K562 (cell line): ENCODE measurements at regions not wholly inside any gene's neighbourhood (a gene's known extent, or its start where the extent isn't known, plus 50 kb on each side); places are given as distances from the start of the nearest gene placed in this dataset.

Experiments
- ATAC-seq: fragments of 200-7000 bp; cut with Tn5 transposase; 3 replicates; pipeline ENCODE4 v1.9.1; 2020; ENCODE audit warnings: moderate library complexity
- BruUV-seq: library from RNA; stranded (reverse); fragments of 400-500 nt; replicated peaks from 2 replicates; lab custom pipeline; 2021; lab: Mats Ljungman, UMichigan
- CTCF ChIA-PET: fragments of 300-600 bp; formaldehyde crosslinking; extraction: SDS; loops from one replicate; lab custom pipeline; 2021; ENCODE audit warnings: low intra/inter-chr PET ratio; lab: Yijun Ruan, JAX
- POLR2A ChIA-PET: fragments of 300-600, 350-650 bp; sonication (Branson Sonifier 250); formaldehyde crosslinking; extraction: SDS; loops from one replicate; lab custom pipeline; 2021; ENCODE audit warnings: antibody characterized with exemption, inconsistent platforms; lab: Yijun Ruan, JAX
- DNase-seq, 4 experiments: peaks; one replicate each; pipeline versions ENCODE4 v3.0.0 to v3.0.0-alpha.2; 2011 to 2018; ENCODE audit warnings: low spot score in 3 of 4, mixed read lengths in 3 of 4; ENCODE audit errors: extremely low read depth in 1 of 4
- FAIRE-seq: peaks from 2 replicates; lab custom pipeline; 2011; peaks lifted over from hg19 to GRCh38; lab: Jason Lieb, UNC
- H2AFZ ChIP-seq: 2 replicates; pipeline ENCODE4 v1.6.0; 2011; ENCODE audit warnings: low read depth, low read length, control low read depth, inconsistent platforms
- H3K27ac ChIP-seq: fragments of 200-600 bp; 3 replicates; pipeline ENCODE4 v1.8.0; 2011; ENCODE audit warnings: low read depth, mild to moderate bottlenecking, control low read depth, inconsistent platforms, low read length, moderate library complexity, mixed read lengths; ENCODE audit errors: extremely low read depth
- H3K27me3 ChIP-seq, 2 experiments: fragments of 300-600 bp in 1 of 2; 2 replicates in 1 of 2; 3 replicates in 1 of 2; pipeline versions ENCODE4 v1.6.0 to v1.8.0; 2011; ENCODE audit warnings: inconsistent platforms in 2 of 2, low read length in 2 of 2, mild to moderate bottlenecking in 1 of 2, mixed read lengths in 1 of 2, moderate library complexity in 1 of 2; ENCODE audit not compliant: control insufficient read depth in 2 of 2, insufficient read depth in 2 of 2
- H3K36me3 ChIP-seq: fragments of 300-600 bp; 3 replicates; pipeline ENCODE4 v1.8.0; 2011; ENCODE audit warnings: mild to moderate bottlenecking, low read length, inconsistent platforms; ENCODE audit not compliant: control insufficient read depth, insufficient read depth
- H3K4me1 ChIP-seq, 2 experiments: fragments of 200-600 bp in 1 of 2; replicated peaks in 1 of 2; 2 replicates in 1 of 2; 3 replicates in 1 of 2; pipeline versions ENCODE4 v1.5.1 to v1.8.0; 2011; ENCODE audit warnings: inconsistent platforms in 2 of 2, low read length in 2 of 2, mild to moderate bottlenecking in 1 of 2, mixed read lengths in 1 of 2, moderate library complexity in 1 of 2; ENCODE audit not compliant: control insufficient read depth in 2 of 2, insufficient read depth in 2 of 2
- H3K4me2 ChIP-seq: 2 replicates; pipeline ENCODE4 v1.6.1; 2011; ENCODE audit warnings: low read length, control low read depth, inconsistent platforms, mixed read lengths; ENCODE audit not compliant: insufficient read depth
- H3K4me3 ChIP-seq: fragments of 200-600 bp; sonication (generic), shearing (Covaris generic); 2 replicates; pipeline ENCODE4 v1.5.1; 2016; ENCODE audit warnings: control low read depth, inconsistent platforms
- H3K79me2 ChIP-seq: fragments of 200-600 bp; 3 replicates; pipeline ENCODE4 v1.8.0; 2011; ENCODE audit warnings: low read length, inconsistent platforms; ENCODE audit not compliant: control insufficient read depth, insufficient read depth
- H3K9ac ChIP-seq, 2 experiments: 2 replicates each; pipeline versions ENCODE4 v1.6.0 to v1.6.1; 2011; ENCODE audit warnings: low read depth in 2 of 2, low read length in 2 of 2, control low read depth in 1 of 2, inconsistent platforms in 1 of 2, mild to moderate bottlenecking in 1 of 2, mixed read lengths in 1 of 2; ENCODE audit not compliant: insufficient read depth in 1 of 2
- H3K9me1 ChIP-seq: one replicate; pipeline ENCODE4 v1.6.0; 2011; ENCODE audit warnings: inconsistent platforms, mild to moderate bottlenecking, low read length, moderate library complexity; ENCODE audit not compliant: control insufficient read depth, insufficient read depth
- H3K9me3 ChIP-seq: replicated peaks from 2 replicates; pipeline ENCODE4 v1.5.1; 2011; ENCODE audit warnings: low read depth, low read length, inconsistent platforms; ENCODE audit not compliant: control insufficient read depth, insufficient read depth
- H4K20me1 ChIP-seq: replicated peaks from 2 replicates; pipeline ENCODE4 v1.6.1; 2011; ENCODE audit warnings: low read length, inconsistent platforms, mixed read lengths; ENCODE audit not compliant: control insufficient read depth, insufficient read depth
- BRD4 ChIP-seq: fragments of 200-600 bp; sonication (generic); IDR thresholded peaks from 2 replicates; pipeline ENCODE4 v1.6.1; 2017; ENCODE audit warnings: inconsistent platforms
- CBFB ChIP-seq: sonication (generic); formaldehyde crosslinking; IDR thresholded peaks from 2 replicates; pipeline ENCODE4 v1.4.0; 2020; ENCODE audit warnings: mild to moderate bottlenecking, missing genetic modification reagents
- CBX8 ChIP-seq: fragments of 200-600 bp; sonication (generic); IDR thresholded peaks from 2 replicates; pipeline ENCODE4 v1.6.1; 2012; ENCODE audit warnings: borderline replicate concordance, mixed run types, low read depth, mild to moderate bottlenecking, moderate library complexity, mixed read lengths, low read length, control low read depth, inconsistent platforms; ENCODE audit not compliant: poor library complexity, severe bottlenecking; ENCODE audit errors: extremely low read depth
- CEBPG ChIP-seq, 3 experiments: fragments of 200-800 bp in 1 of 3; sonication (Bioruptor generic) in 1 of 3; sonication (generic) in 1 of 3; formaldehyde crosslinking in 1 of 3; IDR thresholded peaks in 2 of 3; conservative IDR thresholded peaks in 1 of 3; 2 replicates each; pipeline versions ENCODE4 v1.6.1 to v1.8.0; 2016 to 2022; ENCODE audit warnings: missing compliant biosample characterization in 2 of 3, missing genetic modification characterization in 2 of 3, mild to moderate bottlenecking in 1 of 3, missing genetic modification reagents in 1 of 3
- GABPA ChIP-seq: fragments of 200-800 bp; sonication (Bioruptor generic); conservative IDR thresholded peaks from 2 replicates; pipeline ENCODE4 v1.6.1; 2016; ENCODE audit warnings: low read depth, missing genetic modification characterization, missing compliant biosample characterization
- KLF6 ChIP-seq: fragments of 250-450 bp; sonication (Bioruptor Pico); IDR thresholded peaks from 2 replicates; pipeline ENCODE4 v1.4.0; 2020; ENCODE audit warnings: mild to moderate bottlenecking, moderate library complexity, borderline replicate concordance
- OTX1 ChIP-seq: fragments of 450-650 bp; formaldehyde crosslinking; IDR thresholded peaks from 2 replicates; pipeline ENCODE4 v1.4.0; 2022; ENCODE audit warnings: mild to moderate bottlenecking
- RBM14 ChIP-seq: fragments of 200-400 bp; formaldehyde crosslinking; IDR thresholded peaks from 2 replicates; pipeline ENCODE4 v1.6.1; 2018; ENCODE audit warnings: low read depth, mild to moderate bottlenecking, low read length, moderate library complexity, borderline replicate concordance; ENCODE audit not compliant: insufficient read depth
- RBM34 ChIP-seq: fragments of 200-400 bp; formaldehyde crosslinking; IDR thresholded peaks from 2 replicates; pipeline ENCODE4 v1.6.1; 2018; ENCODE audit warnings: low read length, borderline replicate concordance; ENCODE audit not compliant: insufficient read depth
- SAFB2 ChIP-seq: fragments of 200-400 bp; formaldehyde crosslinking; IDR thresholded peaks from 2 replicates; pipeline ENCODE4 v1.6.1; 2018; ENCODE audit warnings: borderline replicate concordance, low read length, low read depth, moderate library complexity; ENCODE audit not compliant: severe bottlenecking
- SETDB1 ChIP-seq: IDR thresholded peaks from one replicate; pipeline ENCODE4 v1.6.1; 2012; ENCODE audit warnings: low read length, control low read depth, inconsistent platforms
- SNRNP70 ChIP-seq: fragments of 200-400 bp; formaldehyde crosslinking; optimal IDR thresholded peaks from 2 replicates; pipeline ENCODE3; 2017; ENCODE audit warnings: low read depth, low read length
- TSC22D4 ChIP-seq: fragments of 450-650 bp; IDR thresholded peaks from 2 replicates; pipeline ENCODE4 v1.6.1; 2016; ENCODE audit warnings: missing genetic modification characterization, missing biosample characterization, control low read depth
- ZBTB7A ChIP-seq: IDR thresholded peaks from 2 replicates; pipeline ENCODE4 v1.6.1; 2011; ENCODE audit warnings: low read depth, mild to moderate bottlenecking, low read length, moderate library complexity, borderline replicate concordance; ENCODE audit not compliant: control insufficient read depth
- ZNF699 ChIP-seq: fragments of 250-450 bp; sonication (Bioruptor Pico); IDR thresholded peaks from 2 replicates; pipeline ENCODE4 v1.8.0; 2021; ENCODE audit warnings: mild to moderate bottlenecking, moderate library complexity; ENCODE audit not compliant: insufficient replicate concordance
- ZZZ3 ChIP-seq: fragments of 450-650 bp; IDR thresholded peaks from 2 replicates; pipeline ENCODE4 v1.6.1; 2016; ENCODE audit warnings: antibody characterized with exemption, mild to moderate bottlenecking, moderate library complexity
- WGBS: fragments of 100-300 bp; shearing (Covaris generic); methylation state at CpG from one replicate; pipeline ENCODE4 v1.1.6; 2016; ENCODE audit warnings: low coverage, mixed read lengths; ENCODE audit not compliant: insufficient coverage; ENCODE audit errors: missing lambda C conversion rate; 5-methylcytosine and 5-hydroxymethylcytosine counted together
- in situ Hi-C: fragments of 300-500 bp; cut with MboI; formaldehyde crosslinking; loops from 4 replicates; pipeline ENCODE4 v1.15.0; 2018; ENCODE audit warnings: inconsistent platforms, mixed read lengths
- intact Hi-C: fragments of 100-400 bp; cut with micrococcal nuclease; formaldehyde crosslinking; loops from 2 replicates; pipeline ENCODE4 v1.14.2; 2022
- TF ChIP-seq, protein P1 (sequence below): fragments of 150-350 bp; IDR thresholded peaks from 2 replicates; pipeline ENCODE4 v1.6.1; 2014; ENCODE audit warnings: low read depth, mild to moderate bottlenecking, low read length, borderline replicate concordance

DNA sequence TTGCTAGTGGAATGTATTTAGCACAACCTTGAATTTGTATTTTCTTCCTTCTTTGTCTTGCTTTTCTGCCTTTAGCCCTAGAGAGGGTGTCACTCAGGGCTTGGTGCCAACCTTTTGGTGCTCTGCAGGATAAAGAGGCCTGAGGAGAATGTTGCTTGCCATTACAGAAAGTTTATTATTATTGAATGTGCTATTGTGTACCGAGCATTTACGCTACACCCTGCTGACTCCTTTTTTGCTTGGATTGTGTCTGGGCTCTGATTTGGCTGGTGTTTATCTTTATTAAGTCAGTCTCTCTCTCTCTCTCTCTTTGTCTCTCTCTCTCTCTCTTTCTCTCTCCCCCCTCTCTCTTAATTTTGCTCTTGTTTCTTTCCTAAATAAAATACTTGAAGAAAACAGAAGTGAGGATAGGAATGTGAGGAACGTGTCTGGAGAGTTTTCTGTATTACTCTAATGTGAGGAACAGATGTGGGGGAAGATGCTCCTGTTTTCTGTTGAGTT, 284.4 kb upstream of the PHYHIPL start:
- TF ChIP-seq KLF6 (no peak), CBFB (no peak), GABPA (tag) (no peak), SETDB1 (no peak), OTX1 (CRISPR knock-in tag) (no peak), CEBPG (CRISPR knock-in tag; IDR thresholded peaks at IDR 0.05) (no peak), CEBPG (tag; conservative IDR thresholded peaks at IDR 0.05 in 1 of 2, IDR thresholded peaks at IDR 0.05 in 1 of 2) (no peak), RBM34 (no peak), ZZZ3 (no peak), TSC22D4 (tag) (no peak), CBX8 (no peak), RBM14 (no peak), ZNF699 (CRISPR knock-in tag) (no peak), BRD4 (no peak), SAFB2 (no peak), ZBTB7A (no peak), SNRNP70 (no peak)
- TF ChIP-seq, protein P1, sequence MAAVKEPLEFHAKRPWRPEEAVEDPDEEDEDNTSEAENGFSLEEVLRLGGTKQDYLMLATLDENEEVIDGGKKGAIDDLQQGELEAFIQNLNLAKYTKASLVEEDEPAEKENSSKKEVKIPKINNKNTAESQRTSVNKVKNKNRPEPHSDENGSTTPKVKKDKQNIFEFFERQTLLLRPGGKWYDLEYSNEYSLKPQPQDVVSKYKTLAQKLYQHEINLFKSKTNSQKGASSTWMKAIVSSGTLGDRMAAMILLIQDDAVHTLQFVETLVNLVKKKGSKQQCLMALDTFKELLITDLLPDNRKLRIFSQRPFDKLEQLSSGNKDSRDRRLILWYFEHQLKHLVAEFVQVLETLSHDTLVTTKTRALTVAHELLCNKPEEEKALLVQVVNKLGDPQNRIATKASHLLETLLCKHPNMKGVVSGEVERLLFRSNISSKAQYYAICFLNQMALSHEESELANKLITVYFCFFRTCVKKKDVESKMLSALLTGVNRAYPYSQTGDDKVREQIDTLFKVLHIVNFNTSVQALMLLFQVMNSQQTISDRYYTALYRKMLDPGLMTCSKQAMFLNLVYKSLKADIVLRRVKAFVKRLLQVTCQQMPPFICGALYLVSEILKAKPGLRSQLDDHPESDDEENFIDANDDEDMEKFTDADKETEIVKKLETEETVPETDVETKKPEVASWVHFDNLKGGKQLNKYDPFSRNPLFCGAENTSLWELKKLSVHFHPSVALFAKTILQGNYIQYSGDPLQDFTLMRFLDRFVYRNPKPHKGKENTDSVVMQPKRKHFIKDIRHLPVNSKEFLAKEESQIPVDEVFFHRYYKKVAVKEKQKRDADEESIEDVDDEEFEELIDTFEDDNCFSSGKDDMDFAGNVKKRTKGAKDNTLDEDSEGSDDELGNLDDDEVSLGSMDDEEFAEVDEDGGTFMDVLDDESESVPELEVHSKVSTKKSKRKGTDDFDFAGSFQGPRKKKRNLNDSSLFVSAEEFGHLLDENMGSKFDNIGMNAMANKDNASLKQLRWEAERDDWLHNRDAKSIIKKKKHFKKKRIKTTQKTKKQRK, result no peak
- TF ChIP-seq, all 486 proteins: peak for 0
- Histone ChIP-seq H3K4me3 (no peak overlapping the region), H3K9me1 (no peaks in the 10 kb centered on the region), H3K9me3 (no peaks in the 10 kb centered on the region), H3K9ac (no peak overlapping the region), H4K20me1 (no peaks in the 10 kb centered on the region), H3K4me1 (no peaks in the 10 kb centered on the region), H3K27me3 (no peaks in the 10 kb centered on the region), H2AFZ (no peak overlapping the region), H3K79me2 (no peaks in the 10 kb centered on the region), H3K4me2 (no peak overlapping the region), H3K36me3 (no peaks in the 10 kb centered on the region), H3K27ac (no peak overlapping the region)
- CTCF ChIA-PET, result no interaction called here
- intact Hi-C loops (no loop called here), in situ Hi-C loops (no loop called here)
- POLR2A ChIA-PET, result no interaction called here
- FAIRE-seq, result no peak
- no peak for ATAC-seq
- 0% methylated on average over 3 of the region's 3 CpGs for WGBS
- no peak for DNase-seq
- BruUV-seq, result no TSS peak
